ENCODE measurements at regions not wholly inside any gene's neighbourhood (a gene's known extent, or its start where the extent isn't known, plus 50 kb on each side); places are given as distances from the start of the nearest gene placed in this dataset.

DNA sequence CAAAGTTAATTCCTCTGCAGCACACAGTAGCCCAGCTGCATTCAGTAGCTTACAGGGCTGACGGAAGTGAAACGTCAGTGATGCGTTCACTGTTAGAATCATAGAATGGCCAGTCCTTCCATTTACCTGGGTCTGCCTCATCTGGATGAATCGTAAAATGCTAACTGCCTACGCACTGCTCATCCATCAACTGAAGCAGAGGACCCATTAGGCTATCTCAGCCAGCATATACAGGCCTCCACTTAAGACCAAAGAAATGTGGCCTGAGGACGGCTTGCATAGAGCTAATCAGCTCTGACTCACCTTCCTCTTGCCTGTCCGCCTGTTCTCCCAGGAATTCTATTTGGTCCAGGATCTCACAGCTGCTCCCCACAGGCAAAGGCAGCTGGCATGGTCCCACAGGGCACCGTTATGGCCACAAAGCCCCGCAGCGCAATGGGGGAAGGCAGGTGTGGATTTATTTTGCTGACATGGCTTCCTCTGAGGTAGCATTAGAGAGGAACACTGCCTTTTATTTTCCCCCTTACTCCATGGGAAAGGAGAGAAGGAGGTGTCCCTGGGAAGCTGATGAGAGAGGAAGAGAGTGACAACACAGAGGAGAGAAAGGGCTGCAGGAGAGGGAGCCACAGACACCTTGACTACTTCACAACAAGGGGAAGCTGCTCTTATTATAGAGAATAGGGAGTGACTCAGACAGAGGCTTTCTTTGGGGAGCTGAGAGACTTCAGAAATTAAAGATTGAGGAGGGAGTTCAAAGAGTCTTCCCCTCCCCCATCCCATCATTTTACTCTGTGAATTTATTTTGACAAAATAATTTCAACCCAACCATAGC lies 177.6 kb downstream of the HHIPL2 start:
- Mint-ChIP-seq H3K36me3 (ENCODE audit: low read depth) (no peaks in the 10 kb centered on the region), H3K4me3 (no peak overlapping the region), H3K27me3 (no peaks in the 10 kb centered on the region), H3K27ac (no peak overlapping the region), H3K9me3 (no peaks in the 10 kb centered on the region), H3K4me1 (ENCODE audit: low read depth) (no peaks in the 10 kb centered on the region)
- intact Hi-C loops (cut with micrococcal nuclease), result no loop called here

DNA sequence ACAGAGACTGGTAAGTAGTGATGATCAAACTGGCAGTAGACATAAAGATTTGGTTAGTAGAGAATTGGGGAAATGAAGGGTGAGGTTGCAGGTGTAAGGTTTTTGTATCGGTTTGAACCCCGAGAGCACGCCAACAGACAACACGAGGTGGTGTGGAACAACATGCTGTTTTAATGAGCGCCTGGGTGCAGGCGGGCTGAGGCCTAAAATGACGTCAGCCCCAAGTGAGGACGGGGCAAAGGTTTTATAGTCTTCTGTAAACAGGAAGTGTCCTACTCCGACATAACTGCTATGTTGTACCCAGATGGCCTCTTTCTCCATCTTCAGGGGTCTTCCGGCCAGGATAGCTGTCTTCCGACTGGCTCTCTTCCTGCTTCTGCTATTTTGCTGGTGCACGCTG lies 178.8 kb downstream of the HHIPL2 start:
- no peaks in the 10 kb centered on the region for H3K36me3 Mint-ChIP-seq (ENCODE audit: low read depth)

DNA sequence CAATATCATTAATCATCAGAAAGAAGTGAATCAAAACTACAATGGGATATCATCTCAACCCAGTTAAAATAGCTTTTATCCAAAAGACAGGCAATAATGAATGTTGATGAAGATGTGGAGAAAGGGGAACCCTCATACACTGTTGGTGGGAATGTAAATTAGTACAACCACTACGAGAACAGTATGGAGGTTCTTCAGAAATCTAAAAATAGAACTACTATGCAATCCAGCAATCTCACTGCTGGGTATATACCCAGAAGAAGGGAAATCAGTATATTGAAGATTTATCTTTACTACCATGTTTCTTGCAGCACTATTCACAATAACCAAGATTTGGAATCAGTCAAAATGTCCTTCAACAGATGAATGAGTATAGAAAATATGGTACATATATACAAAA lies 189.8 kb downstream of the HHIPL2 start:
- Mint-ChIP-seq H3K27me3 (no peaks in the 10 kb centered on the region), H3K9me3 (peaks cover 12% of the 10 kb centered on the region), H3K4me3 (no peak overlapping the region), H3K36me3 (ENCODE audit: low read depth) (no peaks in the 10 kb centered on the region), H3K4me1 (ENCODE audit: low read depth) (no peaks in the 10 kb centered on the region), H3K27ac (no peak overlapping the region)
- intact Hi-C loops (cut with micrococcal nuclease), result no loop called here

More for the DNA sequence above, 178.8 kb downstream of the HHIPL2 start:
- H3K27me3 Mint-ChIP-seq, result no peaks in the 10 kb centered on the region
- intact Hi-C loops (cut with micrococcal nuclease), result no loop called here
- H3K27ac Mint-ChIP-seq, result no peak overlapping the region
- no peaks in the 10 kb centered on the region for H3K9me3 Mint-ChIP-seq
- H3K4me3 Mint-ChIP-seq, result no peak overlapping the region
- no peaks in the 10 kb centered on the region for H3K4me1 Mint-ChIP-seq (ENCODE audit: low read depth)

DNA sequence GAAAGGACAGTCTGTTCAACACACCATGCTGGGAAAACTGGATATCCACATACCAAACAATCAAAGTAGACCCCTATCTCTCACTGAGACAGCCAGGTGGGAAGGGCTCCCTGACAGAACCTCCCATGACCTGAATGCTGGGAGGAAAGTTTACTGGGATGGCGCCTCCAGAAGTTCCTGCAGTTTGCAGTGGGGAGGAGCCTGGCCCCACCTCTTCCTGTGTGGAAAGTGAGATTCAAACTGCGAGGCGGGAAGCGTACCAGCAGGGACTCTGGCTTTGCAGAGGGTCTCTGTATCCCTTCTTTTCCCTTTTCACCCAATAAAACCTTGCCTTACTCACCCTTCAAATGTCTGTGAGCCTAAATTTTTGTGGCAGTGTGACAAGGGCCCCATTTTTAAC lies 190.7 kb downstream of the HHIPL2 start:
- H3K27ac Mint-ChIP-seq, result no peak overlapping the region
- H3K4me3 Mint-ChIP-seq, result no peak overlapping the region
- H3K9me3 Mint-ChIP-seq, result peaks cover 12% of the 10 kb centered on the region
- no peaks in the 10 kb centered on the region for H3K4me1 Mint-ChIP-seq (ENCODE audit: low read depth)
- intact Hi-C loops (cut with micrococcal nuclease), result no loop called here
- no peaks in the 10 kb centered on the region for H3K27me3 Mint-ChIP-seq
- H3K36me3 Mint-ChIP-seq (ENCODE audit: low read depth), result no peaks in the 10 kb centered on the region

DNA sequence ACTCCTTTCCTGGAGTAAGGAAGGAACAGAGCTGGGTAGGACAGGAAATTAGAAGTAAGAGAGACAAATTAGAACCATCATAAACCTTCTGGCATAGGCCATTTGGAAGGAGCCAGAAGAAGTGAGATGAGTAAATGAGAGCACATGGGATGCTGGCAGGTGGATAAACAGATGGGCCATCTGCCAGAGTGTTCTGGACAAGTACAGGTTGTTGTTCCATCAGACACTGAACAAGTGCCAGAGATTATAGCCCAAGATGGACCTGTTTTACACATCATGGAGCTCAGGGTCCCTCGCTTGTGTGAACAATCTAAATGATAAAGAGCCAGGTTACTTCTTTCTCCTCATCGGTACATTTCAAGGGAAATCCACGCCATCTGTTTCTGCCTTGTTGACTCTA lies 200.3 kb downstream of the HHIPL2 start:
- Mint-ChIP-seq H3K4me3 (no peak overlapping the region), H3K27me3 (no peaks in the 10 kb centered on the region), H3K36me3 (ENCODE audit: low read depth) (no peaks in the 10 kb centered on the region), H3K27ac (no peak overlapping the region), H3K4me1 (ENCODE audit: low read depth) (no peaks in the 10 kb centered on the region), H3K9me3 (no peaks in the 10 kb centered on the region)
- intact Hi-C loops (cut with micrococcal nuclease), result no loop called here

DNA sequence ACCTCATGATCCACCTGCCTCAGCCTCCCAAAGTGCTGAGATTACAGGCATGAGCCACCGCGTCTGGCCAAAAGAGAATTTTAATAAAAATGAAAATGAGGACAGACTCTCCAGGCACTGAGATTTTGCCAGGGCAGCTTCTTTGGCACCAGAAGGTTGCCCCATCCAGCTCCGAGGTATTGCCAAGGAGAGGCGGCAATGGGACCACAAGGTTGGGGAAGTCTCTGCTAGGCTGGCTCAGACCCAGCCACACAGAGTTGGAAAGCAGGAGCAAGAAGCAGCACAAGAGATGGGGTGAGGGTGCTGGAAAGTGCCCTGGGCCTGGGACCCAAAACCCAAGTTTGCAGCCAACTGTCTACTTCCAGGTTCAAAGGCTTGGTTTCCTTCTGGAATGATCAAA lies 200.9 kb downstream of the HHIPL2 start:
- Mint-ChIP-seq H3K27me3 (no peaks in the 10 kb centered on the region), H3K36me3 (ENCODE audit: low read depth) (no peaks in the 10 kb centered on the region), H3K4me1 (ENCODE audit: low read depth) (no peaks in the 10 kb centered on the region), H3K4me3 (no peak overlapping the region), H3K27ac (no peak overlapping the region), H3K9me3 (no peaks in the 10 kb centered on the region)
- intact Hi-C loops (cut with micrococcal nuclease), result no loop called here

DNA sequence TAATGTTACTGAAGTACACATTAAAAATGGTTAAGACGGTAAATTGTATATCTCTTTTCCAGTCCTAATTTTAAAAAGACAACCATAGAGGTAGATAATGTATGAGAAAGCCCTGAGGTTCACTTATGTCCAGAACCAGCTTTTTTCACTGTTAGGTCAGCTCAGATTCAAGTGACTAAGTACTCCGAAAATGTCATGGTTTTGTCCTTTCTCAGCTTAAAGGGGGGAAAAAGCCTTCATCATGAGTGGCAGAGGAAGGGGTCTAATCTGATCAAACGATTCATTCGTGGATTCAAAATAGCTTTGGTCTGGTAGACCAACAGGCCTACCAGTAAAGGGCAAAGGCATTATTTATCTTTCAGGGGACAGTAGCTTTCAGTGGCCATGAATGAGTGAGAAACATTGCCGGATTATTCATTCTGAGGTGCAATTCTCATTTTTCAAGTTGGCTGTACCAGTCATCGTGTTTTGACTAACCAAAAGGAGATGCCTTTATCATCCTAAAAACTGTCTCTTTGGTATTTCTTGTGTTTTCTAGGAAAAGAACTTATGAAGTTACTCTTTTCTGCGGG lies 208.4 kb downstream of the HHIPL2 start:
- no peaks in the 10 kb centered on the region for H3K9me3 Mint-ChIP-seq
- H3K27ac Mint-ChIP-seq, result no peak overlapping the region
- H3K4me1 Mint-ChIP-seq (ENCODE audit: low read depth), result no peaks in the 10 kb centered on the region
- H3K27me3 Mint-ChIP-seq, result no peaks in the 10 kb centered on the region
- intact Hi-C loops (cut with micrococcal nuclease), result no loop called here
- no peak overlapping the region for H3K4me3 Mint-ChIP-seq
- H3K36me3 Mint-ChIP-seq (ENCODE audit: low read depth), result no peaks in the 10 kb centered on the region

DNA sequence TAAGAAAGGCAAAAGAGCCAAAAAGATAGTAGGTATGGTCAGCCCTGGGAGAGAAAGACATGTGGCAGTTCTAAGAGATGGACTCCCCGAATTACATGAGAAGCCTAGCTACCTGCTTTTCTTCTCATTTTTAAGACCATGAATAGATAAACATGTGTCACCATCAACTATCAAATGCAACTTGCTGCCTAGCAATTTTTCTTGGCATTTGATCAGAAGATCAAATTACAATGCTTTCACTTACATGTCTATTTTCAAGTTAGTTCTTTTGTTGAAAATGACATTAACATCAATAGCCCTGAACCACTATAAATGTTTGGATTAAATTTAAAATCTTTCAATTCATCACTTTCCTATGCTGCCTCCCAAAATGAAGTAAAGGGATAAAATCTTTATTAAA lies 212.3 kb downstream of the HHIPL2 start:
- H3K4me3 Mint-ChIP-seq, result no peak overlapping the region
- intact Hi-C loops (cut with micrococcal nuclease), result no loop called here
- no peaks in the 10 kb centered on the region for H3K9me3 Mint-ChIP-seq
- no peaks in the 10 kb centered on the region for H3K27me3 Mint-ChIP-seq
- H3K27ac Mint-ChIP-seq, result no peak overlapping the region
- no peaks in the 10 kb centered on the region for H3K4me1 Mint-ChIP-seq (ENCODE audit: low read depth)
- no peaks in the 10 kb centered on the region for H3K36me3 Mint-ChIP-seq (ENCODE audit: low read depth)

DNA sequence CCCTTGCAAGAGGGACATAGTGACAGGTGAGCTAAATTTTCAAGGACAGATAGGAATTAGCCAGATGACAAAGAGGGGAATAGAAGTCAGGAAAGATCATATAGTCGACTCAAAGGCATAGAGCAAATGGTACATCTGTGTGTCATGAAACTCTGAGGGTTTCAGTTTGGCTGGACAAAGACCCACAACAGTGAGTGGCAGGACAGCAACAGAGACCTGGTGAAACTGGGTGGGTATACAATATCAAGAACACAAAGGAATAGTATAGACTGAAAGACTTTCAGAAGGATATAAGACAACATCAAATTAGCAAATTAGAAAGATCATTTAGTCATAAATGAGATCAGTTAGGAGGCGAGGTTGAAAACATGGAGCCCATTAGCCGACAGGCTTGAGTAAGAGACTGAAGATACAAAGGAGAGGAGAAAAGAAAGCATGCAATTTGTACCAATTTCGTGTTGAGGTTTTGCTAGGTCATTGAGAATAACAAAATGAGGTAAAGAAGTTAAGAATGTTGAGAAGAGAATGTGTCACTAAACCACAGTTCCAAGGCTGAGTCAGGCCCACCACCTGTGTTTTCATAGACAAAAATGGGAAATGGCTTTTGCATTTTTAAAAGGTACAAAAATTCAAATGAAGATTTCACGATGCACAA lies 213.8 kb downstream of the HHIPL2 start:
- Mint-ChIP-seq H3K9me3 (no peaks in the 10 kb centered on the region), H3K36me3 (ENCODE audit: low read depth) (no peaks in the 10 kb centered on the region), H3K27ac (no peak overlapping the region), H3K4me3 (no peak overlapping the region), H3K4me1 (ENCODE audit: low read depth) (no peaks in the 10 kb centered on the region), H3K27me3 (no peaks in the 10 kb centered on the region)
- intact Hi-C loops (cut with micrococcal nuclease), result no loop called here

DNA sequence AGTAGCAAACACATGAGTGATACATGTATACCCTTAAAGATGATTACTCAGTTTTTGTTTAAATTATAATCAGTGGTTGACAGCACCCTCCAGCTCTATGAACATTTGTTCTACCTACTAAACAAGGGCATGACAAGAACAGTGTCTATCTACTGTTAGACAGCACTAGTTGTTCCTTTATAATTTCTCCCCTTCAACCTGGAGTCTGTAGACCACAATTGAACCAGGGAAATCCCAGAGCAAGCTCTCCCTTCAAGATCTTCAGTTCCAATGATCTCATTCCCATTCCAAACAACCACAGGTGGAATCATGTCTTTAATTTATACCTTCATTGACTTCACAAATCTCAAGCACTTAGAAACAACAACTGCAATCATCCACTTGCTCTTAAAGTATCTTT lies 216.1 kb downstream of the HHIPL2 start:
- Mint-ChIP-seq H3K9me3 (no peaks in the 10 kb centered on the region), H3K27me3 (no peaks in the 10 kb centered on the region), H3K4me3 (no peak overlapping the region), H3K4me1 (ENCODE audit: low read depth) (no peaks in the 10 kb centered on the region), H3K27ac (no peak overlapping the region), H3K36me3 (ENCODE audit: low read depth) (no peaks in the 10 kb centered on the region)
- intact Hi-C loops (cut with micrococcal nuclease), result no loop called here

DNA sequence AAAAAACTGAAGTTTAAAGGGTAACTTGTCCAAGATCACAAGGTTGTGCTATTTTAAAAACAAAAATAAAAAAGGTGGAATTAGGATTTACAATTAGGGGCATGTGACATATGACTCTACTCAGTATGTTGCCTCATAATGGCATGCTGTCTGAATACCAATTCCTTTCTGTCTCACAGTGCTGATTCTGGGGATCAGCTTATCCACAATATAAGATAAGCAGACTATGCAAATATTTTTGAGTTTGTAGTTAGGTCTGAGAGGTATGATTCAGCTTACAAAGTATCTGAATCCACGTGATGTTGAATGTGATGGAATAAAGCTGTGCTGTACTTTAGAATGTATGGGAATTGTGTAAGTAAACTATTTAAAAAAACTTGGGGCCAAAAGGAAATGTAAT lies 216.6 kb downstream of the HHIPL2 start:
- no peaks in the 10 kb centered on the region for H3K4me1 Mint-ChIP-seq (ENCODE audit: low read depth)
- H3K27me3 Mint-ChIP-seq, result no peaks in the 10 kb centered on the region
- H3K27ac Mint-ChIP-seq, result no peak overlapping the region
- H3K9me3 Mint-ChIP-seq, result no peaks in the 10 kb centered on the region
- no peaks in the 10 kb centered on the region for H3K36me3 Mint-ChIP-seq (ENCODE audit: low read depth)
- no peak overlapping the region for H3K4me3 Mint-ChIP-seq
- intact Hi-C loops (cut with micrococcal nuclease), result no loop called here

DNA sequence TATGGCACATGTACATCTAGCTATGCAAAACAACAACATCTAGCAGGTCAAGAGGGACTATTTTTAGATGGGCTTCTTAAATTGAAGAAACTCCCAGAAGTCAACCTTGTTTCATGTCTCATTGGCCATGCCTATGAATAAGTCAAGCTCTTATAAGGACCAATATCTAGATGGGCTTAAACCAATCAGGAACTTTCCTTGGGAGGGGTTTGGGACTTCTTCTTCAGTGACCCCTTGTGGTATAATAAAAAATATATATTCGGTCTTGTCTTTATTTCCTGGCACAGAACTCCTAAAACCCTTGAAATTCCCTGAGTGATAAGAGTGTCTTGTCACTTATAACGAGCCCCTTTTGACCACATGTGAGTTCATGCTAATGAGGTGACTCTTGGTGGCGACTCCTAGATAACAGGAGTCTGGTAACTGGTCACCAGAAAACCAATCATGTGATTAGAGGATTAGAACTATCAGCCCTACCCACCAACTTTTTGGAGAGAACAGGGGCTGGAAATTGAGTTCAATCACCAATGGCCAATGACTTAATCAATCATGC lies 218.3 kb downstream of the HHIPL2 start:
- intact Hi-C loops (cut with micrococcal nuclease), result no loop called here
- no peak overlapping the region for H3K27ac Mint-ChIP-seq
- H3K36me3 Mint-ChIP-seq (ENCODE audit: low read depth), result no peaks in the 10 kb centered on the region
- no peak overlapping the region for H3K4me3 Mint-ChIP-seq
- no peaks in the 10 kb centered on the region for H3K9me3 Mint-ChIP-seq
- H3K27me3 Mint-ChIP-seq, result no peaks in the 10 kb centered on the region
- no peaks in the 10 kb centered on the region for H3K4me1 Mint-ChIP-seq (ENCODE audit: low read depth)

DNA sequence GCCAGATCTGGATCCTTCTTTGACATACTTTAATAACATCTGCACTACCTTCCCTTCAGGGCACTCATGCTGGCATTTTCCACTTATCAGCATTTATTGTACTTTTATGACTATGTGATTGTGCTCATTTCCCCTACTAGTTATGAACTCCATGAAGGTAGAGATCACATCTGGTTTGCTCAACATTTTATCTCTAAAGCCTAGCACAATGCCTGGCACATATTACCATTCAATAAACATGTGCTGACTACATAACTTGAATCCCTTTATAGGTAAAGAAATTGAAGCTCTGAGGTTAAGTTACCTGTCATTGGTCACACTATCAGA lies 221.2 kb downstream of the HHIPL2 start:
- H3K27ac Mint-ChIP-seq, result no peak overlapping the region
- no peaks in the 10 kb centered on the region for H3K9me3 Mint-ChIP-seq
- no peaks in the 10 kb centered on the region for H3K27me3 Mint-ChIP-seq
- no peaks in the 10 kb centered on the region for H3K36me3 Mint-ChIP-seq (ENCODE audit: low read depth)
- intact Hi-C loops (cut with micrococcal nuclease), result no loop called here
- H3K4me3 Mint-ChIP-seq, result no peak overlapping the region
- no peaks in the 10 kb centered on the region for H3K4me1 Mint-ChIP-seq (ENCODE audit: low read depth)

DNA sequence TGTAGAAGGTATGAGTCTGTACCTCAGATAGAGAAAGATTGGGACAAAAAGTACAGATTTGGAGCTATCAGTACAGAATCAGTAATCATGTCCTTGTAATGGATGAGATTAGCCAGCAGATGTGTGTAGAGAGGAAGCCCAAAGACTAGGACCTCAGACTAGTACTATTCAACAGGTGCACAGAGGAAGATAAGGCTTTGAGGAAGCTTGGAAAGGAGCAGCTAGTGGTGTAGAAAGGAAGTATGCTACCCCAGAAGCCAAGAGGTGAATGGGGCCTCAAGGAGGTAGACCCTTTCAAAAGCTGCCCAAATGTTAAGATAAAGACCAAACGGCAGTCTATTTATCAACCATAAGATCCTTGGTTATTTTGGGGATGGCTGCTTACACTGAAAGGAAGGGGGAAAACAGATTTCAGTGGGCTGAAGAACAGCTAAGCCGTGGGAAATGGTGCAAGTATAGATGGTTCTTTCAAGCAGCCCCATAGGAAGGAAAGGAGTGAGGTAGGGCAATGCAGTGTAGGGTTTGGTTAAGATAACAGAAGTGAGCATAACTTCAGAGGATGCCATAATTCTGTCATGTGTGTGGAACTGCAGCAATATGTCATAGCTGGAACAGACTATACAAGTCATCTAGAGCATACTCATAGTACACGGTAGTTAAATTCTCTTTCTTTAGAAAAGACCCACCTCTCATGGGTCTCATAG lies 221.7 kb downstream of the HHIPL2 start:
- Mint-ChIP-seq H3K27me3 (no peaks in the 10 kb centered on the region), H3K4me1 (ENCODE audit: low read depth) (no peaks in the 10 kb centered on the region), H3K27ac (no peak overlapping the region), H3K4me3 (no peak overlapping the region), H3K36me3 (ENCODE audit: low read depth) (no peaks in the 10 kb centered on the region), H3K9me3 (no peaks in the 10 kb centered on the region)
- intact Hi-C loops (cut with micrococcal nuclease), result no loop called here

All from dendritic cell treated with granulocyte-macrophage colony-stimulating factor and Interleukin-4, amounts not matched to agents 40 ng/mL and 50 ng/mL, for 4 days (primary cell).